HG03565 (cell line): ENCODE measurements at regions not wholly inside any gene's neighbourhood (a gene's known extent, or its start where the extent isn't known, plus 50 kb on each side); places are given as distances from the start of the nearest gene placed in this dataset.
"Not testable (repeated sequence)": the region's sequence is repeated elsewhere in the genome, so short reads cannot be mapped to it uniquely, and the experiment has no call there.

ENCODE experiments used
- ATAC-seq: cut with Tn5 transposase; IDR thresholded peaks from one replicate; pipeline ENCODE4 v1.9.1; 2021; ENCODE audit warnings: mild to moderate bottlenecking, moderate library complexity; ENCODE audit not compliant: unreplicated experiment

- no peak for ATAC-seq
Measured at GRCh38 chr13:44051918-44052675, 172.4 kb downstream of the LACC1 start.

GRCh38 chr13:44052780-44053184 is 173.1 kb downstream of the LACC1 start:
- ATAC-seq: no peak

GRCh38 chr13:44053208-44053607 is 173.5 kb downstream of the LACC1 start:
- no peak for ATAC-seq

DNA sequence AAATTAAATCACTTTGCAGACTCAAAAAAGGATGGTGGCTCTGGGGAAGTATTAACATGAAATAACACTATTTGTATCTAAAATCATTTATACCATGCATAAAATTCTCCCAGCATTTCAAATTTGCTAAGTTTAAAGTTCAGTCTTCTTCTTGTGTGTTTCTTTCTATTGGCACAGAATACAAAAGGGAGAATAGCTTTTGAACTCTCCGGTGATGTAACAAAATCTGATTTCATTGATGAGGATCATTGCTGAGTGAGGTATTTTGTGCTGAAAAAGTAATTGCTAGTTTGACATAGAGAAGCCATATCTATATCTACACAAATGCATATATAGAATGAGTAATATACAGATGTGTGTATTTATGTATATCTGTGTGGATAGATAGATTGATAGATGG is 174.8 kb downstream of the LACC1 start:
- ATAC-seq: no peak

GRCh38 chr13:44055681-44056080 is 176.0 kb downstream of the LACC1 start:
- ATAC-seq: not testable (repeated sequence)

GRCh38 chr13:44058067-44058466 is 178.4 kb downstream of the LACC1 start:
- ATAC-seq: no peak

DNA sequence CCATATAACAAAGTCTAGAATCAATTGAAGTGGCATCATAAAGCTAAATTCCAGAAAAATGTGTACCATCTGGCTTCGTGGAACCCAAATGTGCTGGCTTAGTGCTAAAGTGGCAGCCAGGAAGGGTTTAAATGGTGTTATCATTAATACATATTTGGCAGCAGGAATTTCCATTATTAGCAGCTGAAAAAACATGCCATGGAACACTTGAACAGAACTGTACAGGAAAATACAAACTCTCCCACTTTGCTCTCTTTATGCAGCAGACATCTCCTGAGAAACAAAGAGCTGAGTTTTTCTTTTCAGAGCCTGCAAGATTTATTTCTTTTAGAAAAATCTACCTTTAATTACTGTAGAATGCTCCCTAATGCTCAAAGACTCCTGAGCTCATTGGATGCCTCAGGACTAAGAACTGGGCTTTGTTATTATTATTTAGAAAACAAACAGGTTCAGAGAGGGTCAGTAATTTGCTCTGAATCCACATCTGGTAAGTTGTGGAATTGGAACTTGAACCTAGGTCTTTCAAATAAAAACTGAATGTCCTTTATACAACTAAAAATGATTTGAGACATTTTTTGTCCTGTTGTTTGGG is 179.0 kb downstream of the LACC1 start:
- no peak for ATAC-seq

GRCh38 chr13:44061876-44062275 is 182.2 kb downstream of the LACC1 start:
- ATAC-seq: no peak

DNA sequence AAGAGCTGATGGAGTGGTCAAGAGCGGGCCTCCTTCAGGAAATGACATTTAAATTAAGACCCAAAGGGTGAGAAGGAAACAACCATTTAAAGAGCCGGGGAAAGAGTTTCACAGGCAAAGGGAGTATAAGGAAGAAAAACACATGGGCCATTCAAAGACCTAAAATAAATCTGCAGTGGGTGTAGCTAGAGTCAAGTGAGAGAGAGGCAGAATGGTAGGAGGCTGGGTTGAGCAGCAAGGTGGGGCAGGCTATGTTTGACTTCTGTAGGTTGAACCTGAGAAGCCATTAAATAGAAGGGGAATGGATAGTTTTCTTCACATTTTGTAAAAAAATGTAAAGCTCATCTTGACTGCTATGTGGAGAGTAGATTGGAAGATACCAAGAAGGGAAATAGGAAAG is 183.8 kb downstream of the LACC1 start:
- ATAC-seq: no peak

DNA sequence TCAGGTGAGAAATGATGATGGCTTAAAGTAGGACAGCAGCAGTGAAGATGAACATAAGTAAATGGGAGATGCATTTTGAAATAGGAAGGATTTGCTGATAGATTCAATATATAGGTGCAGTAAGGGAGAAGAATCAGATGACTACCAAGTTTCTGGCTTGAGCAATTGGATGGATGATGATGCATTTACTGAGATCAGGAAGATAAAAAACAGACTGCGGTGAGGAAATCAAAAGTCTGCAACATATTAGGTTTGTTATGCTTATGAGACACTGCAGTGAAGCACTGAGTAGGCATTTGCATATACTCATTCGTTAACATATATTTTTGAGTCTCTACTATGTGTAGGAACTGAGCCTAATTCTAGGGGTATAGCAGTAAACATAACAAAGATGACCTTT is 184.2 kb downstream of the LACC1 start:
- no peak for ATAC-seq

DNA sequence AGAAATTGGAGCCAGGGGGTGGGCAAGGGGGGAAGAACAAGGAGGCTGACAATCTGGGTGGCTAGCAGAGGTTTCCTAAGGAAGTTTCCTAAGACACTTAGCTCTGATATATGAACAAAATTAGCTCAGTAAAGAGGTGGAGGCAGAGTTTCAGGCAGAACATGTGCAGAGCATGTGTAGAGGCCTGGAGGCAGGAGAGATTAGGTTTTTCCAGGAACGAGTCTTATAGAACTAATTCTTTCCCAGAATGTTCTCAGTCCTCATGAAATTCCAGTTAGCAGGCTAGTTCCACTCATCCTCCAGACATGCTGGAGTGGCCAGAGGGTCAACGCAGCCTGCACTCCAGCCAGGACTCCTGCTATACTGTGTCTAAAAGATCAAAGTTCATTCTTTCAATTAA is 184.7 kb downstream of the LACC1 start:
- ATAC-seq: no peak

GRCh38 chr13:44068169-44068568 is 188.5 kb downstream of the LACC1 start:
- no peak for ATAC-seq

- no peak for ATAC-seq
Measured at GRCh38 chr13:44068737-44069136, 189.0 kb downstream of the LACC1 start.

GRCh38 chr13:44072536-44072935 is 192.8 kb downstream of the LACC1 start:
- ATAC-seq: no peak

GRCh38 chr13:44074611-44075010 is 194.9 kb downstream of the LACC1 start:
- no peak for ATAC-seq

DNA sequence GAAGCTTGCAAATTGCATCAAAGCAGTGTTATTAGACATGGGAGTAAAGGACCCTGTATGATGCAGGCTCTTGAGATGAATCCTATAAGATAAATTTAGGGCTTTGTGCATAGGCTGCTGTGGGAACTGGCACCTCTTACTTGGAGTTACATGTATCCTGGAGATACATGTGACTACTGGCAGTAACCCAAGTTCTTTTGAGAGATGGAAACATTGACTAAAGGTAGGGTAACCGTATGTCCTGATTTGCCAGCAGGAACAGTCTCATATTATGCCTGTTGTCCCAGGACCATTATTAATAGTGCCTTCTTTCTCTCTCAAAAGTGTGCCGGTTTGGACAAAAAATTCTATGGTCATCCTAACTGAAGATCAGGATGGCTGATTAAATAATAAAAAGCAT is 195.4 kb downstream of the LACC1 start:
- no peak for ATAC-seq

- no peak for ATAC-seq
Measured at GRCh38 chr13:44078806-44079376, 199.2 kb downstream of the LACC1 start.

- ATAC-seq: no peak
Measured at GRCh38 chr13:44079413-44080205, 199.9 kb downstream of the LACC1 start.

- no peak for ATAC-seq
Measured at GRCh38 chr13:44084146-44084545, 204.4 kb downstream of the LACC1 start.

DNA sequence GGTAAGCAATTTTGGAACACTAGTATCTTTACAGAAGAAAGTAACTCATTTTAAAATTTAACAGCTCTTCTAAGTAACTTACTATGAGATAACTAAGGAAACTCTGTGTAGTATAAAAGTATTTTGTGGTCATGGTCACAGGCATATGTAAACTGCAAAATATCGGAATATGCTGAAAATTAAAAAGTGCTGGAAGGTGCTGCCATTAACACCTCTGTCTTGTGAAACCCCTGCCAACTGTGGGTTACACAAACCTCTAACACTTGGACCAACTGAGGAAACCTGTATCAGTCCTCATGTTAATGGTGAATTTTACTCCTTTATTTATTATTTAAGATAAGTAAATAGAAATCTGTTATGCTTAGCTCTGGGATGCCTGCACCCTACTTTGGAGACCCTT is 206.7 kb downstream of the LACC1 start:
- no peak for ATAC-seq

- no peak for ATAC-seq
Measured at GRCh38 chr13:44088411-44088810, 208.7 kb downstream of the LACC1 start.

- no peak for ATAC-seq
Measured at GRCh38 chr13:44088991-44089413, 209.3 kb downstream of the LACC1 start.
